ENCODE measurements at regions not wholly inside any gene's neighbourhood (a gene's known extent, or its start where the extent isn't known, plus 50 kb on each side); places are given as distances from the start of the nearest gene placed in this dataset.
A peak's percentile ranks its signal among the peaks of the same experiment; 100 is the strongest.

DNA sequence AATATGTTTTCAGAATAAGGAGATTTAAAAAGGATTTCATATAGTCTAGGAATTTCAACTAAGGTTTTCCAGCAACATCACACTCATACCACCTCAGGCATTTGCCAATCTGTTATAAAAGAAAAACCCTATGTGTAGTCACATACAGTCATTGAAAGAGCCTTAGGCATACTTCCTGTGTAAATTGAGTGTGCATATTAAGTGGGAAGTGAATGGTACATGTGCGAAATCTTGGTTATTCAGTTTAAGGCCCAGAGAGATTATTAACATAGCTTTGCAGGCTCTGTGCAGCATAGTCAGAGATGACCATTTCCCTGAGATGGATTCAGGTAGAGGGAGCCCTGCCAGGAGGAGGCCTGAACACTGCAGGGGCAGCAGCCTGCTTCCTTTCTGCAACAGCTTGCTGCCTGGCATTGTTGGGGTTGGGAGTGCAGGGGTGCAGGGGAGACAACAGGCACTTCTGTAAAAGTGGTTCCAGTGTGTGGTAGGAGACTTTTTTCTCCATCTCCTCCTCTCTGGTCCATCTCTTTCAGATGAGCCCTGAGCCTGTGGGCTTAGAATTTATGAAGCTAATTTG lies 100.1 kb upstream of the OSR1 start:
- Histone ChIP-seq H3K4me1 (ENCODE audit: insufficient read depth, low read length) (no peaks in the 10 kb centered on the region), H3K4me2 (ENCODE audit: low read depth, low read length) (no peak overlapping the region), H3K9me3 (ENCODE audit: low read length) (no peaks in the 10 kb centered on the region), H3K36me3 (replicated peaks in 1 of 2; ENCODE audit: control insufficient read depth in 1 of 2, insufficient read depth in 2 of 2, low read length in 2 of 2) (no peaks in the 10 kb centered on the region), H3K4me3 (replicated peaks in 1 of 3; ENCODE audit: insufficient read depth in 1 of 3, low read depth in 2 of 3, low read length in 3 of 3) (no peak overlapping the region), H3K27me3 (ENCODE audit: control insufficient read depth in 1 of 2, insufficient read depth in 2 of 2, low read length in 2 of 2) (no peaks in the 10 kb centered on the region; a peak in 1 of 5 replicates), H2AFZ (ENCODE audit: low read length) (no peak overlapping the region), H4K20me1 (ENCODE audit: insufficient read depth, low read length) (no peaks in the 10 kb centered on the region), H3K79me2 (ENCODE audit: insufficient read depth, low read length) (no peaks in the 10 kb centered on the region), H3K9ac (ENCODE audit: insufficient read depth, low read depth, low read length) (no peak overlapping the region), H3K27ac (ENCODE audit: extremely low read length, insufficient read depth, low read length) (no peak overlapping the region)
- TF ChIP-seq CAMTA2 (CRISPR knock-in tag; IDR thresholded peaks at IDR 0.05; ENCODE audit: borderline replicate concordance) = no peak
- no peak for TF ChIP-seq MED13 (CRISPR knock-in tag; IDR thresholded peaks at IDR 0.05)
- no peak for TF ChIP-seq ZNF432 (CRISPR knock-in tag; IDR thresholded peaks at IDR 0.05; ENCODE audit: borderline replicate concordance)
- TF ChIP-seq, protein P1, sequence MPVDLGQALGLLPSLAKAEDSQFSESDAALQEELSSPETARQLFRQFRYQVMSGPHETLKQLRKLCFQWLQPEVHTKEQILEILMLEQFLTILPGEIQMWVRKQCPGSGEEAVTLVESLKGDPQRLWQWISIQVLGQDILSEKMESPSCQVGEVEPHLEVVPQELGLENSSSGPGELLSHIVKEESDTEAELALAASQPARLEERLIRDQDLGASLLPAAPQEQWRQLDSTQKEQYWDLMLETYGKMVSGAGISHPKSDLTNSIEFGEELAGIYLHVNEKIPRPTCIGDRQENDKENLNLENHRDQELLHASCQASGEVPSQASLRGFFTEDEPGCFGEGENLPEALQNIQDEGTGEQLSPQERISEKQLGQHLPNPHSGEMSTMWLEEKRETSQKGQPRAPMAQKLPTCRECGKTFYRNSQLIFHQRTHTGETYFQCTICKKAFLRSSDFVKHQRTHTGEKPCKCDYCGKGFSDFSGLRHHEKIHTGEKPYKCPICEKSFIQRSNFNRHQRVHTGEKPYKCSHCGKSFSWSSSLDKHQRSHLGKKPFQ (CRISPR knock-in tag; IDR thresholded peaks at IDR 0.05; ENCODE audit: insufficient replicate concordance) = no peak
- TF ChIP-seq ZNF256 (CRISPR knock-in tag; conservative IDR thresholded peaks at IDR 0.05) = no peak
- no peak for TF ChIP-seq ZNF451 (CRISPR knock-in tag; IDR thresholded peaks at IDR 0.05)
- TF ChIP-seq, protein P2, sequence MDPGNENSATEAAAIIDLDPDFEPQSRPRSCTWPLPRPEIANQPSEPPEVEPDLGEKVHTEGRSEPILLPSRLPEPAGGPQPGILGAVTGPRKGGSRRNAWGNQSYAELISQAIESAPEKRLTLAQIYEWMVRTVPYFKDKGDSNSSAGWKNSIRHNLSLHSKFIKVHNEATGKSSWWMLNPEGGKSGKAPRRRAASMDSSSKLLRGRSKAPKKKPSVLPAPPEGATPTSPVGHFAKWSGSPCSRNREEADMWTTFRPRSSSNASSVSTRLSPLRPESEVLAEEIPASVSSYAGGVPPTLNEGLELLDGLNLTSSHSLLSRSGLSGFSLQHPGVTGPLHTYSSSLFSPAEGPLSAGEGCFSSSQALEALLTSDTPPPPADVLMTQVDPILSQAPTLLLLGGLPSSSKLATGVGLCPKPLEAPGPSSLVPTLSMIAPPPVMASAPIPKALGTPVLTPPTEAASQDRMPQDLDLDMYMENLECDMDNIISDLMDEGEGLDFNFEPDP (CRISPR knock-in tag; conservative IDR thresholded peaks at IDR 0.05) = no peak
- TF ChIP-seq, protein P3, sequence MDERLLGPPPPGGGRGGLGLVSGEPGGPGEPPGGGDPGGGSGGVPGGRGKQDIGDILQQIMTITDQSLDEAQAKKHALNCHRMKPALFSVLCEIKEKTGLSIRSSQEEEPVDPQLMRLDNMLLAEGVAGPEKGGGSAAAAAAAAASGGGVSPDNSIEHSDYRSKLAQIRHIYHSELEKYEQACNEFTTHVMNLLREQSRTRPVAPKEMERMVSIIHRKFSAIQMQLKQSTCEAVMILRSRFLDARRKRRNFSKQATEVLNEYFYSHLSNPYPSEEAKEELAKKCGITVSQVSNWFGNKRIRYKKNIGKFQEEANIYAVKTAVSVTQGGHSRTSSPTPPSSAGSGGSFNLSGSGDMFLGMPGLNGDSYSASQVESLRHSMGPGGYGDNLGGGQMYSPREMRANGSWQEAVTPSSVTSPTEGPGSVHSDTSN (CRISPR knock-in tag; IDR thresholded peaks at IDR 0.05) = no peak
- TF ChIP-seq, protein P4, sequence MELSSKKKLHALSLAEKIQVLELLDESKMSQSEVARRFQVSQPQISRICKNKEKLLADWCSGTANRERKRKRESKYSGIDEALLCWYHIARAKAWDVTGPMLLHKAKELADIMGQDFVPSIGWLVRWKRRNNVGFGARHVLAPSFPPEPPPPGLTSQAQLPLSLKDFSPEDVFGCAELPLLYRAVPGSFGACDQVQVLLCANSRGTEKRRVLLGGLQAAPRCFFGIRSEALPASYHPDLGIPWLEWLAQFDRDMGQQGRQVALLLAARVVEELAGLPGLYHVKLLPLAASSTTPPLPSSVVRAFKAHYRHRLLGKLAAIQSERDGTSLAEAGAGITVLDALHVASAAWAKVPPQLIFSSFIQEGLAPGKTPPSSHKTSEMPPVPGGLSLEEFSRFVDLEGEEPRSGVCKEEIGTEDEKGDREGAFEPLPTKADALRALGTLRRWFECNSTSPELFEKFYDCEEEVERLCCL (CRISPR knock-in tag; IDR thresholded peaks at IDR 0.05; ENCODE audit: borderline replicate concordance) = no peak
- peak; percentile 36; the same call in 2 of the 3 replicates for ATAC-seq
- WGBS (ENCODE audit: low lambda C conversion rate) = 45% methylated on average over 1 of the region's 1 CpG
- in situ Hi-C loops (cut with HindIII; ENCODE audit: extremely low pct_ligation_motif_present, low pct_unique_long_range_greater_than_20kb) = no loop called here
- POLR2A ChIA-PET = no interaction called here
- FAIRE-seq = no peak
- intact Hi-C loops (cut with micrococcal nuclease; ENCODE audit: unreplicated experiment) = loop anchor here (1.0 kb wide), 1 partner anchor 10 kb away; no protein-coding TSS in a partner anchor
- DNase-seq (ENCODE audit: low spot score) = no peak
- CTCF ChIA-PET (ENCODE audit: low intra/inter-chr PET ratio, low total read pairs) = no interaction called here
- no TSS peak for BruUV-seq (replicated peaks)

Data from HepG2 (cell line).